Neutrophil (primary cell): ENCODE measurements at regions not wholly inside any gene's neighbourhood (a gene's known extent, or its start where the extent isn't known, plus 50 kb on each side); places are given as distances from the start of the nearest gene placed in this dataset.

Experiments used
- H3K27ac ChIP-seq: fragments of 200-600 bp; sonication (generic); 2 replicates; pipeline ENCODE4 v1.5.1; 2016; ENCODE audit warnings: mild to moderate bottlenecking, moderate library complexity
- H3K27me3 ChIP-seq: fragments of 200-600 bp; sonication (generic); 2 replicates; pipeline ENCODE4 v1.6.0; 2016; ENCODE audit warnings: mild to moderate bottlenecking
- H3K36me3 ChIP-seq: fragments of 200-600 bp; sonication (generic); 2 replicates; pipeline ENCODE4 v1.5.1; 2017
- H3K4me1 ChIP-seq, 2 experiments: fragments of 200-600 bp in 1 of 2; sonication (generic) in 1 of 2; 1 replicate in 1 of 2; 2 replicates in 1 of 2; pipeline versions ENCODE4 v1.5.1 to v1.6.1; 2013 to 2016; ENCODE audit warnings: low read depth in 1 of 2, low read length in 1 of 2, mild to moderate bottlenecking in 1 of 2, moderate library complexity in 1 of 2; ENCODE audit not compliant: control insufficient read depth in 1 of 2, insufficient read depth in 1 of 2
- H3K4me3 ChIP-seq, 2 experiments: fragments of 200-600 bp in 1 of 2; sonication (generic) in 1 of 2; 1 replicate in 1 of 2; 2 replicates in 1 of 2; pipeline ENCODE4 v1.5.1; 2013 to 2016; ENCODE audit warnings: low read depth in 1 of 2, low read length in 1 of 2, mild to moderate bottlenecking in 1 of 2, moderate library complexity in 1 of 2
- H3K9me3 ChIP-seq: fragments of 200-600 bp; sonication (generic); 2 replicates; pipeline ENCODE4 v1.5.1; 2016
- CTCF ChIP-seq: fragments of 200-600 bp; sonication (generic); IDR thresholded peaks from 2 replicates; pipeline ENCODE4 v1.5.1; 2016; ENCODE audit warnings: antibody characterized with exemption

DNA sequence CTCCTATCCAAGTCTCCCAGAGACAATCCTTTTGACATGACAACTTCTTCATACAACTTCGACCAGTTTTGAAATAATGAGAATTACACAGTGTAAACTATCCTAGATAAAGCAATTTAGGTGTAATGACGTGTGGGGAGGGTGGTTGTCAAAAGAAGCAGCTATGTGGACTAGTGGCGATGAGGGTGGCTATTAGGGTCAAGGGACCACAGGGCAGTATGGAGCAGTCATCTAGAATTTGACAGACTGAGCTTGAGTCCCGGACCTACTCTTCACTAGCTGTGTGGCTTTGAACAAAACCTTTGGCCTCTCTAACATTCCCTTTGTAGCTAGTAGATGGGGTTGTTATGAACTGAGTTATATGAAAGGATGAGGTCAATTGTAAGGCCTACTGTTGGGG lies 247.1 kb downstream of the HAPSTR1 start:
- H3K4me3 ChIP-seq, result no peak overlapping the region
- H3K27me3 ChIP-seq, result peaks cover 4% of the 10 kb centered on the region
- no peak for TF ChIP-seq CTCF
- no peaks in the 10 kb centered on the region for H3K36me3 ChIP-seq
- H3K9me3 ChIP-seq, result no peaks in the 10 kb centered on the region
- no peak overlapping the region for H3K27ac ChIP-seq
- no peaks in the 10 kb centered on the region for H3K4me1 ChIP-seq

DNA sequence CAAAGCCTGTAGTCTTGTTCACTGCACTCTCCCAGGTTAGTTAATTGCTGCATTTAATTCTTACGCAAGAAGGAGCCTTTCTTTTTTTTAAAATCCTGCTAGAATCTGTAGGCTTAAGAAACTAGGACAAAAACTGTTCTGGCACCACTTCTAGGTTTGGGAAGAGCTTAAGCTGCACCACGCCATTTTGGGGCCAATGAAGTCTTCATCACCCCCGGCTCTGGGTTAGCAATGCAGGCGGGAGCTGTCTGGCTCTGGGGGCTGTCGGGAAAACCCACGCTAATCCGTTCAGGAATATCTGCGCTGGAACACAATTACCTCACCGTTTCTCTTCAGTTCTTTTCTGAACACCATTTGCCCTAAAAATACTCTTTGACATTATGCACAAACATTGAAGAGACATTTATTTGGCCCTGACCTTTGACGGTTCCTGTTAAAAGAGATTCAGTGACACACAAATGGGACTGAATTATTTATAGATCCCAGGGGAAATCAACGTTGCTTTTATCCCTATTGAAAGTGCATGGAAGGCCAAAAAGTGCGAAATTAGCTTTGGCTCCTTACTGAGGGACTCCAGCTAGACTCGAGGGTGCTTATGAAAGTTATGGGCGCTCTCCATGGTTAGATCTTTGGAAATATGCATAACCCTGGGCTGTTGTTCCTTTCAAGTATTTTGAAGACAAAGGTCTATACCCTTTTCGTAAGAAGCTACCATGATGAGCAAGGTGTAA lies 249.2 kb downstream of the HAPSTR1 start:
- Histone ChIP-seq H3K27ac (no peak overlapping the region), H3K4me1 (no peaks in the 10 kb centered on the region), H3K4me3 (no peak overlapping the region), H3K27me3 (peaks cover 4% of the 10 kb centered on the region), H3K36me3 (no peaks in the 10 kb centered on the region), H3K9me3 (no peaks in the 10 kb centered on the region)
- no peak for TF ChIP-seq CTCF

DNA sequence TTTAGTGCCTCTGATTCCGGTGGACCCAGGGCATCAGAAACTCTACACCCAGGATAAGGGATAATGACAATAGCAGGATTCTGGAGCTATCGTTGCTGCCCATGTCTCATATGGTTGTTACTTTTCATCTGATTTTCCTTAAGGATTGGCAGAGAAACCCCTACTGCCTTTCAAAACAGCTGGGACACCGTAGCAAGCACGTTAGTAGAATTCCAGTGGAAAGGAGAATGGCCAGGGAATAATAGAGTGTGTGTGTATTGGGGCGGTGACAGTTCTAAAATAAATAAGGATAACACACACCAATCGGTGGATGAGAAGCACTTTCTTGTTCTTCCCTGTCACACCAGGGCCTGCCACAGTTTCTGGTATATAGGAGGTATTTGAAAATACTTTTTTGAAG lies 251.8 kb downstream of the HAPSTR1 start:
- no peaks in the 10 kb centered on the region for H3K9me3 ChIP-seq
- TF ChIP-seq CTCF, result no peak
- no peak overlapping the region for H3K27ac ChIP-seq
- no peaks in the 10 kb centered on the region for H3K36me3 ChIP-seq
- no peaks in the 10 kb centered on the region for H3K27me3 ChIP-seq
- H3K4me3 ChIP-seq, result no peak overlapping the region
- H3K4me1 ChIP-seq, result no peaks in the 10 kb centered on the region

DNA sequence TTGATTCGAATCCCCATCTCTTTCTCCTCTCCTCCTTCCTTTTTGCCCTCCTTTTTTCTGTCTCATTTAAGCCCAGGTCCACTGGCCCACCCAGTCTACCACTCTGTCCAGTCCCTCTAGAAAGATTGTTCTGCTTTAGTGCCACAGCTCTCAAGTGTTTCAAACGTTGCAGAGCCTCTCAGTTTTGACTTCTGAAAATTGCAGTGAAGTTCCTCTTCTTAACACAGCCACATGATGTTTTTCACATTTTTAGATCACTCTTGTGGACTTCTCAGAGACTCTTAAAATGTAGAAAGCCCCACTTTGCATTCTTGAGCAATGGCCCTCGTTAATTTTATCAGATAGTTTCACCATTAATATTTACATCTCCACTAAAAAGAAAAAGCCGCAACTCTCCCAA lies 253.1 kb downstream of the HAPSTR1 start:
- no peaks in the 10 kb centered on the region for H3K4me1 ChIP-seq

DNA sequence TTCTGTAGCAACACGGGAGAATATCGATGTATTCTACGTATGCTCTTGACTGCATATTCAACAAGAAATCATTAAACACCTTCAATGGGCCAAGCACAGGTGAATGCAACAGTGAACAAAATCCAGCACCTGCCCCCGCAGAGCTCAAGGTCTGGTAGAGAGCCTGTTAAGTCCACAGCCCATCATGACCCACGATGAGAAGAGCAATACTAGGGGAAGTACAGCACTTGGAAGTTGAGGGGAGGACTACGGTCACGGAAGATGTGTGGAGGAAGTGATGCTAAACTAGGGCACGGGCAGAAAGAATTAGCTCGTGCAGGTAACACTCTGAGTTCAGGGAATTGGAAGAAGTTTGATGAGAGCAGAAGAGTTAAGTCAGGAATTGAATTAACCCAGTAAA lies 253.6 kb downstream of the HAPSTR1 start:
- Histone ChIP-seq H3K27ac (no peak overlapping the region), H3K9me3 (no peaks in the 10 kb centered on the region), H3K27me3 (no peaks in the 10 kb centered on the region), H3K4me1 (no peaks in the 10 kb centered on the region), H3K4me3 (no peak overlapping the region), H3K36me3 (no peaks in the 10 kb centered on the region)
- TF ChIP-seq CTCF, result no peak

More for the DNA sequence above, 253.1 kb downstream of the HAPSTR1 start:
- Histone ChIP-seq H3K27me3 (no peaks in the 10 kb centered on the region), H3K27ac (no peak overlapping the region), H3K4me3 (no peak overlapping the region), H3K9me3 (no peaks in the 10 kb centered on the region), H3K36me3 (no peaks in the 10 kb centered on the region)
- no peak for TF ChIP-seq CTCF
